CD14-positive monocyte (primary cell): ENCODE measurements at regions not wholly inside any gene's neighbourhood (a gene's known extent, or its start where the extent isn't known, plus 50 kb on each side); places are given as distances from the start of the nearest gene placed in this dataset.

ENCODE experiments used
- DNase-seq, 3 donors: peaks; one replicate each; pipeline ENCODE4 v3.0.0-alpha.2; 2011 to 2022
- H2AFZ ChIP-seq: 2 replicates; pipeline ENCODE4 v1.6.0; 2012; ENCODE audit warnings: mild to moderate bottlenecking, low read depth, low read length, inconsistent platforms; ENCODE audit not compliant: insufficient read depth, poor library complexity, severe bottlenecking
- H3K27ac ChIP-seq, 2 donors: 1 replicate in 1 of 2; 2 replicates in 1 of 2; pipeline ENCODE4 v1.5.1; 2012 to 2013; ENCODE audit warnings: low read length in 2 of 2, control low read depth in 1 of 2, inconsistent platforms in 1 of 2, low read depth in 1 of 2, mild to moderate bottlenecking in 1 of 2
- H3K27me3 ChIP-seq, 2 donors: one replicate each; pipeline versions ENCODE4 v1.6.0 to v1.6.1; 2011 to 2013; ENCODE audit warnings: low read length in 2 of 2; ENCODE audit not compliant: control insufficient read depth in 2 of 2, insufficient read depth in 2 of 2
- H3K36me3 ChIP-seq, 2 donors: replicated peaks in 1 of 2; 1 replicate in 1 of 2; 2 replicates in 1 of 2; pipeline versions ENCODE4 v1.5.1 to v1.6.1; 2012 to 2013; ENCODE audit warnings: low read length in 2 of 2, control low read depth in 1 of 2, inconsistent platforms in 1 of 2, mild to moderate bottlenecking in 1 of 2; ENCODE audit not compliant: insufficient read depth in 2 of 2, control insufficient read depth in 1 of 2
- H3K4me1 ChIP-seq, 2 donors: 1 replicate in 1 of 2; 2 replicates in 1 of 2; pipeline versions ENCODE4 v1.5.1 to v1.6.1; 2012 to 2013; ENCODE audit warnings: low read length in 2 of 2, control low read depth in 1 of 2, inconsistent platforms in 1 of 2, mild to moderate bottlenecking in 1 of 2, moderate library complexity in 1 of 2; ENCODE audit not compliant: insufficient read depth in 2 of 2, control insufficient read depth in 1 of 2
- H3K4me2 ChIP-seq: replicated peaks from 2 replicates; pipeline ENCODE3; 2012; ENCODE audit warnings: low read length, moderate library complexity, mild to moderate bottlenecking; ENCODE audit not compliant: poor library complexity, severe bottlenecking; ENCODE audit errors: extremely low read depth
- H3K4me3 ChIP-seq, 3 experiments: fragments of 200-600 bp in 1 of 3; sonication (generic) in 1 of 3; replicated peaks in 1 of 3; 1 replicate in 2 of 3; 2 replicates in 1 of 3; pipeline ENCODE4 v1.5.1; 2011 to 2013; ENCODE audit warnings: low read length in 3 of 3, mild to moderate bottlenecking in 3 of 3, control low read depth in 2 of 3, low read depth in 2 of 3, inconsistent platforms in 1 of 3, moderate library complexity in 1 of 3
- H3K79me2 ChIP-seq: 2 replicates; pipeline ENCODE4 v1.6.0; 2012; ENCODE audit warnings: mild to moderate bottlenecking, control low read depth, inconsistent platforms, low read length, moderate library complexity; ENCODE audit not compliant: insufficient read depth
- H3K9ac ChIP-seq: 2 replicates; pipeline ENCODE4 v1.6.0; 2017; ENCODE audit warnings: low read length, mild to moderate bottlenecking; ENCODE audit not compliant: insufficient read depth, poor library complexity, severe bottlenecking
- H3K9me3 ChIP-seq, 2 donors: replicated peaks in 1 of 2; 1 replicate in 1 of 2; 2 replicates in 1 of 2; pipeline versions ENCODE4 v1.5.1 to v1.6.1; 2012 to 2013; ENCODE audit warnings: low read length in 2 of 2, control low read depth in 1 of 2; ENCODE audit not compliant: control insufficient read depth in 1 of 2, insufficient read depth in 1 of 2
- H4K20me1 ChIP-seq: 2 replicates; pipeline ENCODE4 v1.6.0; 2012; ENCODE audit warnings: mild to moderate bottlenecking, low read length, control low read depth, moderate library complexity; ENCODE audit not compliant: insufficient read depth
- H3K27ac Mint-ChIP-seq, 7 donors: one replicate each; pipeline ENCODE4 v1.8.0; 2020; ENCODE audit warnings: mild to moderate bottlenecking in 7 of 7, mixed read lengths in 7 of 7, moderate library complexity in 6 of 7, inconsistent platforms in 2 of 7
- H3K27me3 Mint-ChIP-seq, 3 donors: one replicate each; pipeline ENCODE4 v1.8.0; 2021 to 2022; ENCODE audit warnings: low read depth in 3 of 3, mild to moderate bottlenecking in 3 of 3, mixed read lengths in 3 of 3, moderate library complexity in 3 of 3, inconsistent platforms in 1 of 3
- H3K36me3 Mint-ChIP-seq, 2 donors: one replicate each; pipeline ENCODE4 v1.8.0; 2020; ENCODE audit warnings: mixed read lengths in 2 of 2, inconsistent platforms in 1 of 2, mild to moderate bottlenecking in 1 of 2
- H3K4me1 Mint-ChIP-seq: one replicate; pipeline ENCODE4 v1.8.0; 2020; ENCODE audit warnings: mild to moderate bottlenecking, mixed read lengths
- H3K4me3 Mint-ChIP-seq, 2 donors: one replicate each; pipeline ENCODE4 v1.8.0; 2020; ENCODE audit warnings: mild to moderate bottlenecking in 2 of 2, mixed read lengths in 2 of 2, moderate library complexity in 1 of 2
- H3K9me3 Mint-ChIP-seq, 7 donors: one replicate each; pipeline ENCODE4 v1.8.0; 2020 to 2022; ENCODE audit warnings: mixed read lengths in 7 of 7, mild to moderate bottlenecking in 6 of 7, moderate library complexity in 6 of 7, inconsistent platforms in 2 of 7
- WGBS: methylation state at CpG from one replicate; pipeline ENCODE4 v1.1.5; 2013; ENCODE audit warnings: missing lambda C conversion rate; ENCODE audit not compliant: insufficient coverage; 5-methylcytosine and 5-hydroxymethylcytosine counted together
- intact Hi-C, 2 donors: fragments of 100-400 bp; cut with micrococcal nuclease; formaldehyde crosslinking; loops; one replicate each; pipeline versions ENCODE4 v1.15.0 to v1.15.1; 2023
- TF ChIP-seq, protein P1 (sequence below): fragments of 200-600 bp; IDR thresholded peaks from one replicate; pipeline ENCODE4 v1.8.0; 2022; ENCODE audit warnings: antibody characterized with exemption, mild to moderate bottlenecking

DNA sequence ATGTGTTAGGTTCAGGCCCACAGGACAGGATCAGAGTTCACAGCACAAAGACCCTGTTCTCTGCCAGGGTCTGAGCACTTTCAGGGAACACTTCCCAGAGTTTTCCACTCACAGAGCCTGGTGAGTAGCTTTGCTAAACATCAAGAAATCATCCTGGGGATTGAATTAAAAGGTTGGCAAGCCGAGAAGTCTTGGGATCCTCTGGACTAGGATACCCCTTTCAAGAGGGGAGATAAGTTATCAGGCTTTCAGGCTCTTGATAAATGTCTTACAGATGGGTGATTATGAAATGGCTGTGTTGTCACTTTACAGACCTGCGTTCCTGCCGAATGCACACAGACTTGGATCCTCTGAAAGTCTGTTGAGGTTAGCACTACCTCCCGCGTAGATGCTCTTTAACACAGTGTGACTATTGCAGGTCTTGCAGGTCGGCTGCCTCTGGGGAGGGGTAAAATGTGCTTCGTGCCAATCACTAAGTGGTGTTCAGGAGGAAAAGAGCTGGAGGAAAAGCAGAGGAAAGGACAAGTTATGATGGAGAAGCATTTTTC, 473.5 kb upstream of the AKR1E2 start:
- Mint-ChIP-seq H3K36me3 (no peaks in the 10 kb centered on the region), H3K4me1 (no peaks in the 10 kb centered on the region), H3K4me3 (no peak overlapping the region), H3K9me3 (peaks cover 0 to 4% (median 0%) of the 10 kb centered on the region in 7 donors), H3K27me3 (peaks cover 0 to 1% (median under 1%) of the 10 kb centered on the region in 3 donors), H3K27ac (no peak overlapping the region)
- TF ChIP-seq, protein P1, sequence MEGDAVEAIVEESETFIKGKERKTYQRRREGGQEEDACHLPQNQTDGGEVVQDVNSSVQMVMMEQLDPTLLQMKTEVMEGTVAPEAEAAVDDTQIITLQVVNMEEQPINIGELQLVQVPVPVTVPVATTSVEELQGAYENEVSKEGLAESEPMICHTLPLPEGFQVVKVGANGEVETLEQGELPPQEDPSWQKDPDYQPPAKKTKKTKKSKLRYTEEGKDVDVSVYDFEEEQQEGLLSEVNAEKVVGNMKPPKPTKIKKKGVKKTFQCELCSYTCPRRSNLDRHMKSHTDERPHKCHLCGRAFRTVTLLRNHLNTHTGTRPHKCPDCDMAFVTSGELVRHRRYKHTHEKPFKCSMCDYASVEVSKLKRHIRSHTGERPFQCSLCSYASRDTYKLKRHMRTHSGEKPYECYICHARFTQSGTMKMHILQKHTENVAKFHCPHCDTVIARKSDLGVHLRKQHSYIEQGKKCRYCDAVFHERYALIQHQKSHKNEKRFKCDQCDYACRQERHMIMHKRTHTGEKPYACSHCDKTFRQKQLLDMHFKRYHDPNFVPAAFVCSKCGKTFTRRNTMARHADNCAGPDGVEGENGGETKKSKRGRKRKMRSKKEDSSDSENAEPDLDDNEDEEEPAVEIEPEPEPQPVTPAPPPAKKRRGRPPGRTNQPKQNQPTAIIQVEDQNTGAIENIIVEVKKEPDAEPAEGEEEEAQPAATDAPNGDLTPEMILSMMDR = no peak
- Histone ChIP-seq H3K4me3 (no peak overlapping the region), H4K20me1 (no peaks in the 10 kb centered on the region), H3K27ac (no peak overlapping the region), H3K4me1 (no peaks in the 10 kb centered on the region), H3K4me2 (no peak overlapping the region), H3K9ac (no peak overlapping the region), H3K79me2 (no peaks in the 10 kb centered on the region), H3K27me3 (no peaks in the 10 kb centered on the region), H3K9me3 (no peaks in the 10 kb centered on the region), H3K36me3 (no peaks in the 10 kb centered on the region), H2AFZ (no peak overlapping the region)
- WGBS = 75% methylated on average over 4 of the region's 7 CpGs
- no peak for DNase-seq
- intact Hi-C loops = no loop called here

GRCh38 chr10:4351723-4352413, 474.1 kb upstream of the AKR1E2 start:
- TF ChIP-seq, protein P1 = no peak
- no peak for DNase-seq
- Histone ChIP-seq H3K27me3 (no peaks in the 10 kb centered on the region), H3K36me3 (no peaks in the 10 kb centered on the region), H3K9me3 (no peaks in the 10 kb centered on the region), H4K20me1 (no peaks in the 10 kb centered on the region), H3K4me1 (no peaks in the 10 kb centered on the region), H3K9ac (no peak overlapping the region), H3K79me2 (no peaks in the 10 kb centered on the region), H3K4me2 (no peak overlapping the region), H3K4me3 (no peak overlapping the region), H2AFZ (no peak overlapping the region), H3K27ac (no peak overlapping the region)
- Mint-ChIP-seq H3K4me1 (no peaks in the 10 kb centered on the region), H3K36me3 (no peaks in the 10 kb centered on the region), H3K27me3 (peaks cover 0 to 1% (median 1%) of the 10 kb centered on the region in 3 donors), H3K9me3 (peaks cover 0 to 1% (median 0%) of the 10 kb centered on the region in 7 donors), H3K4me3 (no peak overlapping the region), H3K27ac (no peak overlapping the region)
- no CpG with 5 or more reads among the region's 3 CpGs for WGBS
- intact Hi-C loops = no loop called here
